ENCODE measurements at regions not wholly inside any gene's neighbourhood (a gene's known extent, or its start where the extent isn't known, plus 50 kb on each side); places are given as distances from the start of the nearest gene placed in this dataset.
"Not testable (repeated sequence)": the region's sequence is repeated elsewhere in the genome, so short reads cannot be mapped to it uniquely, and the experiment has no call there.

- DNase-seq, result no peak
Measured at GRCh38 chr4:118410138-118410537, 57.3 kb upstream of the PRSS12 start.

GRCh38 chr4:118417325-118417724 lies 64.5 kb upstream of the PRSS12 start:
- DNase-seq, result no peak

GRCh38 chr4:118417800-118418199 lies 65.0 kb upstream of the PRSS12 start:
- not testable (repeated sequence) for DNase-seq

- DNase-seq, result not testable (repeated sequence)
Measured at GRCh38 chr4:118418396-118418795, 65.6 kb upstream of the PRSS12 start.

- not testable (repeated sequence) for DNase-seq
Measured at GRCh38 chr4:118419626-118420025, 66.8 kb upstream of the PRSS12 start.

- not testable (repeated sequence) for DNase-seq
Measured at GRCh38 chr4:118424062-118424461, 71.3 kb upstream of the PRSS12 start.

- not testable (repeated sequence) for DNase-seq
Measured at GRCh38 chr4:118428881-118429280, 76.1 kb upstream of the PRSS12 start.

GRCh38 chr4:118432359-118432758 lies 79.6 kb upstream of the PRSS12 start:
- DNase-seq, result not testable (repeated sequence)

- DNase-seq, result not testable (repeated sequence)
Measured at GRCh38 chr4:118433612-118434375, 81.0 kb upstream of the PRSS12 start.

- not testable (repeated sequence) for DNase-seq
Measured at GRCh38 chr4:118435415-118435814, 82.6 kb upstream of the PRSS12 start.

GRCh38 chr4:118442115-118442837 lies 89.5 kb upstream of the PRSS12 start:
- not testable (repeated sequence) for DNase-seq

- not testable (repeated sequence) for DNase-seq
Measured at GRCh38 chr4:118447397-118447796, 94.6 kb upstream of the PRSS12 start.

GRCh38 chr4:118454857-118455256 lies 102.1 kb upstream of the PRSS12 start:
- not testable (repeated sequence) for DNase-seq

- not testable (repeated sequence) for DNase-seq
Measured at GRCh38 chr4:118461435-118461834, 108.6 kb upstream of the PRSS12 start.

- DNase-seq, result not testable (repeated sequence)
Measured at GRCh38 chr4:118465831-118466230, 113.0 kb upstream of the PRSS12 start.

GRCh38 chr4:118474001-118474626 lies 121.3 kb upstream of the PRSS12 start:
- not testable (repeated sequence) for DNase-seq

- DNase-seq, result not testable (repeated sequence)
Measured at GRCh38 chr4:118474771-118475170, 122.0 kb upstream of the PRSS12 start.

- DNase-seq, result not testable (repeated sequence)
Measured at GRCh38 chr4:118475901-118476300, 123.1 kb upstream of the PRSS12 start.

GRCh38 chr4:118477826-118478225 lies 125.0 kb upstream of the PRSS12 start:
- DNase-seq, result not testable (repeated sequence)

- DNase-seq, result not testable (repeated sequence)
Measured at GRCh38 chr4:118485801-118486314, 133.1 kb upstream of the PRSS12 start.

- not testable (repeated sequence) for DNase-seq
Measured at GRCh38 chr4:118492963-118493362, 140.2 kb upstream of the PRSS12 start.

- DNase-seq, result not testable (repeated sequence)
Measured at GRCh38 chr4:118494437-118494836, 141.6 kb upstream of the PRSS12 start.

- DNase-seq, result not testable (repeated sequence)
Measured at GRCh38 chr4:118502967-118503366, 150.2 kb upstream of the PRSS12 start.
